HepG2 (cell line): ENCODE measurements at regions not wholly inside any gene's neighbourhood (a gene's known extent, or its start where the extent isn't known, plus 50 kb on each side); places are given as distances from the start of the nearest gene placed in this dataset.
A peak's percentile ranks its signal among the peaks of the same experiment; 100 is the strongest.

ENCODE experiments used
- ATAC-seq: fragments of 200-7000 bp; cut with Tn5 transposase; 3 replicates; pipeline ENCODE4 v1.9.1; 2020; ENCODE audit warnings: mild to moderate bottlenecking, moderate library complexity
- BruUV-seq: library from RNA; stranded (reverse); fragments of 400-500 nt; replicated peaks from 2 replicates; lab custom pipeline; 2021; lab: Mats Ljungman, UMichigan
- CTCF ChIA-PET: fragments of 300-600 bp; formaldehyde crosslinking; extraction: SDS; loops from one replicate; lab custom pipeline; 2021; ENCODE audit warnings: low total read pairs, inconsistent platforms, low intra/inter-chr PET ratio; lab: Yijun Ruan, JAX
- POLR2A ChIA-PET: fragments of 350-600 bp; sonication (Branson Sonifier 250); formaldehyde crosslinking; loops from one replicate; lab custom pipeline; 2020; ENCODE audit warnings: antibody characterized with exemption, inconsistent platforms; lab: Yijun Ruan, JAX
- DNase-seq: peaks from one replicate; pipeline ENCODE4 v3.0.0-alpha.2; 2015; ENCODE audit warnings: low spot score
- FAIRE-seq: peaks from 3 replicates; lab custom pipeline; 2011; peaks lifted over from hg19 to GRCh38; lab: Jason Lieb, UNC
- H2AFZ ChIP-seq: one replicate; pipeline ENCODE4 v1.6.1; 2011; ENCODE audit warnings: low read length, inconsistent platforms
- H3K27ac ChIP-seq: fragments of 300-600 bp; 3 replicates; pipeline ENCODE4 v1.8.0; 2011; ENCODE audit warnings: mixed run types, mild to moderate bottlenecking, mixed read lengths, low read length, inconsistent platforms; ENCODE audit not compliant: insufficient read depth; ENCODE audit errors: extremely low read length
- H3K27me3 ChIP-seq, 2 experiments: fragments of 200-600 bp in 1 of 2; 2 replicates in 1 of 2; 3 replicates in 1 of 2; pipeline versions ENCODE4 v1.6.0 to v1.8.0; 2011; ENCODE audit warnings: low read length in 2 of 2, mild to moderate bottlenecking in 2 of 2, moderate library complexity in 2 of 2, inconsistent platforms in 1 of 2; ENCODE audit not compliant: insufficient read depth in 2 of 2, control insufficient read depth in 1 of 2
- H3K36me3 ChIP-seq, 2 experiments: fragments of 200-600 bp in 1 of 2; replicated peaks in 1 of 2; 2 replicates in 1 of 2; 3 replicates in 1 of 2; pipeline versions ENCODE4 v1.5.1 to v1.8.0; 2011; ENCODE audit warnings: low read length in 2 of 2, inconsistent platforms in 1 of 2; ENCODE audit not compliant: insufficient read depth in 2 of 2, control insufficient read depth in 1 of 2
- H3K4me1 ChIP-seq: 2 replicates; pipeline ENCODE4 v1.5.1; 2012; ENCODE audit warnings: low read length, inconsistent platforms; ENCODE audit not compliant: insufficient read depth
- H3K4me2 ChIP-seq: 2 replicates; pipeline ENCODE4 v1.6.0; 2011; ENCODE audit warnings: low read depth, low read length, inconsistent platforms
- H3K4me3 ChIP-seq, 3 experiments: fragments of 200-600 bp in 1 of 3; sonication (generic), shearing (Covaris generic) in 1 of 3; replicated peaks in 1 of 3; 2 replicates each; pipeline ENCODE4 v1.5.1; 2011 to 2016; ENCODE audit warnings: low read length in 3 of 3, inconsistent platforms in 2 of 3, low read depth in 2 of 3, mild to moderate bottlenecking in 2 of 3, control low read depth in 1 of 3, mixed read lengths in 1 of 3; ENCODE audit not compliant: insufficient read depth in 1 of 3
- H3K79me2 ChIP-seq: one replicate; pipeline ENCODE4 v1.6.1; 2011; ENCODE audit warnings: low read length, inconsistent platforms; ENCODE audit not compliant: insufficient read depth
- H3K9ac ChIP-seq: 2 replicates; pipeline ENCODE4 v1.6.0; 2011; ENCODE audit warnings: mild to moderate bottlenecking, low read depth, low read length, inconsistent platforms; ENCODE audit not compliant: insufficient read depth
- H3K9me3 ChIP-seq: 2 replicates; pipeline ENCODE4 v1.5.1; 2012; ENCODE audit warnings: mild to moderate bottlenecking, low read length
- H4K20me1 ChIP-seq: 2 replicates; pipeline ENCODE4 v1.6.0; 2011; ENCODE audit warnings: inconsistent platforms, mild to moderate bottlenecking, low read length, moderate library complexity; ENCODE audit not compliant: insufficient read depth
- BCL6 ChIP-seq: IDR thresholded peaks from 2 replicates; pipeline ENCODE4 v1.6.1; 2016; ENCODE audit warnings: missing genetic modification reagents, missing compliant biosample characterization
- CENPT ChIP-seq: sonication (generic); formaldehyde crosslinking; IDR thresholded peaks from 2 replicates; pipeline ENCODE4 v1.8.0; 2022; ENCODE audit warnings: low read depth, mild to moderate bottlenecking, moderate library complexity, missing genetic modification reagents
- FOXA1 ChIP-seq, 2 experiments: fragments of 450-650 bp in 1 of 2; sonication (generic) in 1 of 2; formaldehyde crosslinking in 1 of 2; IDR thresholded peaks; 2 replicates each; pipeline versions ENCODE4 v1.4.0 to v1.6.1; 2016 to 2020; ENCODE audit warnings: missing genetic modification reagents in 1 of 2
- NFE2L1 ChIP-seq: sonication (generic); formaldehyde crosslinking; IDR thresholded peaks from 2 replicates; pipeline ENCODE4 v1.4.0; 2020; ENCODE audit warnings: missing genetic modification reagents, mild to moderate bottlenecking, borderline replicate concordance
- NONO ChIP-seq, 2 experiments: fragments of 450-650 bp in 1 of 2; sonication (generic) in 1 of 2; formaldehyde crosslinking in 1 of 2; IDR thresholded peaks in 1 of 2; conservative IDR thresholded peaks in 1 of 2; 2 replicates each; pipeline versions ENCODE4 v1.6.1 to v1.8.0; 2017 to 2022; ENCODE audit warnings: mild to moderate bottlenecking in 1 of 2, missing genetic modification reagents in 1 of 2, moderate library complexity in 1 of 2
- ZNF382 ChIP-seq: sonication (generic); formaldehyde crosslinking; IDR thresholded peaks from 2 replicates; pipeline ENCODE4 v1.5.0; 2020; ENCODE audit warnings: missing genetic modification reagents, mild to moderate bottlenecking, borderline replicate concordance
- ZNF503 ChIP-seq: sonication (generic); formaldehyde crosslinking; IDR thresholded peaks from 2 replicates; pipeline ENCODE4 v1.4.0; 2020; ENCODE audit warnings: missing genetic modification reagents
- ZNF780A ChIP-seq: sonication (generic); formaldehyde crosslinking; IDR thresholded peaks from 2 replicates; pipeline ENCODE4 v1.8.0; 2022; ENCODE audit warnings: mild to moderate bottlenecking, missing genetic modification reagents, moderate library complexity
- in situ Hi-C: cut with HindIII; loops from 2 replicates; pipeline ENCODE4 v1.10.0; 2017; ENCODE audit warnings: low pct_unique_long_range_greater_than_20kb; ENCODE audit not compliant: extremely low pct_ligation_motif_present
- intact Hi-C: fragments of 100-400 bp; cut with micrococcal nuclease; formaldehyde crosslinking; loops from one replicate; pipeline ENCODE4 v1.10.0; 2022; ENCODE audit not compliant: unreplicated experiment
- TF ChIP-seq, protein P1 (sequence below): sonication (generic); formaldehyde crosslinking; IDR thresholded peaks from 2 replicates; pipeline ENCODE4 v1.9.0; 2021; ENCODE audit warnings: missing genetic modification reagents, mild to moderate bottlenecking, borderline replicate concordance

DNA sequence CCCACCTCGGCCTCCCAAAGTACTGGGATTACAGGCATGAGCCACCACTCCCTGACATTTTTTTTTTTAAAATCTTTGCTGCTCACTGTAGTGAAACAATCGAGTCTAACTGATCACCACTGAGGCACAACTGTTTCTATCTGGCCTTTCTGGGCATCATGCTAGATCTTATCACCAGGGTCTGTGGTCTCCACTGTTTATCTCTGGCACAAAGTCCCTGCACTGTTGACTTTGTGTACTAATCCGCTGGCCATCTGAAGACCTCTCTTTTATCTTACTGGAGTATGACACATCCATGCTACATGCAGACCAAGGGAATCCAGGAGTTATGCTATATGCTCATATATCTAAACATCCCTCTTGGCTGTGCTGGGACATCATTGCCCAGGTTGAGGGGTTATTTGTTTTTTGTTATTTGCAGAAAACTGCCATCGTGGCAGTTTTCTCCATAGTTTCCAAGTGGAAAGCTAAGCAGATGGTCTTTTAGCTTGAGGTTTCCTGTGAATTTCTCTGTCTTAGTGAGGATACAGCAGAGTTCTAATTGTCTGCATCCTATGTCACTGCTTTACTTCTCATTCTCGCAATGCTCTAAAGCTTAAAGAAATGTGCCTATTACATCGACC is 456.9 kb downstream of the CCER1 start (continued):
- TF ChIP-seq NFE2L1 (CRISPR knock-in tag) (no peak), FOXA1 (IDR thresholded peaks at IDR 0.05) (no peak), FOXA1 (CRISPR knock-in tag; IDR thresholded peaks at IDR 0.05) (peak; percentile 89), CENPT (CRISPR knock-in tag) (no peak), NONO (IDR thresholded peaks at IDR 0.05) (no peak), NONO (CRISPR knock-in tag; conservative IDR thresholded peaks at IDR 0.05) (peak; percentile 47; the same call in 1 of the 2 replicates), ZNF382 (no peak), ZNF503 (0 out of 2 replicates have a peak, but pooled peaks have one; percentile 31)

GRCh38 chr12:90490355-90490754 is 464.6 kb downstream of the CCER1 start:
- in situ Hi-C loops, result no loop called here
- Histone ChIP-seq H3K4me2 (no peak overlapping the region), H3K36me3 (no peaks in the 10 kb centered on the region), H3K9me3 (peaks cover 70% of the 10 kb centered on the region), H3K4me3 (no peak overlapping the region), H3K79me2 (no peaks in the 10 kb centered on the region), H3K27ac (no peak overlapping the region), H3K27me3 (no peaks in the 10 kb centered on the region), H2AFZ (no peak overlapping the region), H3K9ac (no peak overlapping the region), H4K20me1 (no peaks in the 10 kb centered on the region), H3K4me1 (no peaks in the 10 kb centered on the region)
- FAIRE-seq (no peak), DNase-seq (no peak), ATAC-seq (no peak)
- TF ChIP-seq BCL6 (CRISPR knock-in tag) (no peak), ZNF780A (CRISPR knock-in tag) (no peak)
- TF ChIP-seq, protein P1, sequence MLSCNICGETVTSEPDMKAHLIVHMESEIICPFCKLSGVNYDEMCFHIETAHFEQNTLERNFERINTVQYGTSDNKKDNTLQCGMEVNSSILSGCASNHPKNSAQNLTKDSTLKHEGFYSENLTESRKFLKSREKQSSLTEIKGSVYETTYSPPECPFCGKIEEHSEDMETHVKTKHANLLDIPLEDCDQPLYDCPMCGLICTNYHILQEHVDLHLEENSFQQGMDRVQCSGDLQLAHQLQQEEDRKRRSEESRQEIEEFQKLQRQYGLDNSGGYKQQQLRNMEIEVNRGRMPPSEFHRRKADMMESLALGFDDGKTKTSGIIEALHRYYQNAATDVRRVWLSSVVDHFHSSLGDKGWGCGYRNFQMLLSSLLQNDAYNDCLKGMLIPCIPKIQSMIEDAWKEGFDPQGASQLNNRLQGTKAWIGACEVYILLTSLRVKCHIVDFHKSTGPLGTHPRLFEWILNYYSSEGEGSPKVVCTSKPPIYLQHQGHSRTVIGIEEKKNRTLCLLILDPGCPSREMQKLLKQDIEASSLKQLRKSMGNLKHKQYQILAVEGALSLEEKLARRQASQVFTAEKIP (CRISPR knock-in tag), result no peak
- POLR2A ChIA-PET, result no interaction called here
- CTCF ChIA-PET, result no interaction called here
- no TSS peak for BruUV-seq
- intact Hi-C loops, result no loop called here
